ENCODE measurements at regions not wholly inside any gene's neighbourhood (a gene's known extent, or its start where the extent isn't known, plus 50 kb on each side); places are given as distances from the start of the nearest gene placed in this dataset.

GRCh38 chr4:66625480-66625879 is 919.8 kb downstream of the CENPC start:
- no peak overlapping the region for H3K4me3 ChIP-seq
- H3K9me2 ChIP-seq (ENCODE audit: insufficient read depth), result no peaks in the 10 kb centered on the region
- no peak for TF ChIP-seq EZH2 (IDR thresholded peaks at IDR 0.05; ENCODE audit: insufficient read depth, poor library complexity, severe bottlenecking)
- no peak for TF ChIP-seq EZH2phosphoT487 (IDR thresholded peaks at IDR 0.05; ENCODE audit: insufficient read depth, low read depth)
- no peak overlapping the region for H3K9ac ChIP-seq
- H3K27me3 ChIP-seq (replicated peaks; ENCODE audit: insufficient read depth), result no peaks in the 10 kb centered on the region
- no peak for DNase-seq
- WGBS, 2 experiments (ENCODE audit: low coverage in 1 of 2, low lambda C conversion rate in 2 of 2, missing lambda C conversion rate in 2 of 2), result 47 to 65% methylated on average over 5 of the region's 5 CpGs
- H3K4me2 ChIP-seq (ENCODE audit: unreplicated experiment), result no peak overlapping the region
- H3F3A ChIP-seq (ENCODE audit: insufficient read depth), result no peaks in the 10 kb centered on the region
- H3K79me2 ChIP-seq (ENCODE audit: insufficient read depth), result no peaks in the 10 kb centered on the region
- no peaks in the 10 kb centered on the region for H3K4me1 ChIP-seq (ENCODE audit: insufficient read depth)
- H4K20me1 ChIP-seq (ENCODE audit: insufficient read depth), result no peaks in the 10 kb centered on the region
- no peak overlapping the region for H3K27ac ChIP-seq
- no peak overlapping the region for H2AFZ ChIP-seq
- H3K9me3 ChIP-seq (ENCODE audit: low read depth), result no peaks in the 10 kb centered on the region
- in situ Hi-C loops (cut with MboI), result no loop called here
- H3K36me3 ChIP-seq (ENCODE audit: low read depth), result no peaks in the 10 kb centered on the region

- in situ Hi-C loops (cut with MboI), result no loop called here
- Histone ChIP-seq H4K20me1 (ENCODE audit: insufficient read depth) (no peaks in the 10 kb centered on the region), H3K9me2 (ENCODE audit: insufficient read depth) (no peaks in the 10 kb centered on the region), H3K4me1 (ENCODE audit: insufficient read depth) (no peaks in the 10 kb centered on the region), H3K27me3 (replicated peaks; ENCODE audit: insufficient read depth) (no peaks in the 10 kb centered on the region), H3F3A (ENCODE audit: insufficient read depth) (no peaks in the 10 kb centered on the region), H3K36me3 (ENCODE audit: low read depth) (no peaks in the 10 kb centered on the region), H3K27ac (no peak overlapping the region), H3K9me3 (ENCODE audit: low read depth) (no peaks in the 10 kb centered on the region), H3K79me2 (ENCODE audit: insufficient read depth) (no peaks in the 10 kb centered on the region), H2AFZ (no peak overlapping the region), H3K9ac (no peak overlapping the region), H3K4me2 (ENCODE audit: unreplicated experiment) (no peak overlapping the region), H3K4me3 (no peak overlapping the region)
- no peak for DNase-seq
- WGBS, 2 experiments (ENCODE audit: low coverage in 1 of 2, low lambda C conversion rate in 2 of 2, missing lambda C conversion rate in 2 of 2), result 24 to 27% methylated on average over 2 of the region's 2 CpGs
- no peak for TF ChIP-seq EZH2phosphoT487 (IDR thresholded peaks at IDR 0.05; ENCODE audit: insufficient read depth, low read depth)
- TF ChIP-seq EZH2 (IDR thresholded peaks at IDR 0.05; ENCODE audit: insufficient read depth, poor library complexity, severe bottlenecking), result no peak
Measured at GRCh38 chr4:66613591-66613990, 931.7 kb downstream of the CENPC start.

DNA sequence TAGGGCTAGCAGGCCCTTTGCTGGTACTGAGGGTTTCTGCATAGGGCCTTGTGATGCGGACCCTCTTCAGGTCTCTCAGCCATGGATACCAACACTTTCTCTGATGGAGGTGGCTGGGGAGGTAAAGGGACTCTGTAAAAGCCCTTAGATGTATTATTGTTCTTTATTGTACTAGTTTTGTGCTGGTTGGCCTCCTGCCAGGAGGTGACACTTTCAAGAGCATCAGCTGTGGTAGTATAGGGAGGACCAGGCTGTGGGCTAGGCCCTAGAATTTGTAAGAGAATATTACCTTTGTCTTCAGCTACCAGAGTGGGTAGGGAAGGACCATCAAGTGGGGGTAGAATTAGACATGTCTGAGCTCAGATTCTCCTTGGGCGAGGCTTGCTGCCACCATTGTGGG is 936.3 kb downstream of the CENPC start:
- Histone ChIP-seq H3K27me3 (replicated peaks; ENCODE audit: insufficient read depth) (no peaks in the 10 kb centered on the region), H2AFZ (no peak overlapping the region), H3K79me2 (ENCODE audit: insufficient read depth) (no peaks in the 10 kb centered on the region), H3F3A (ENCODE audit: insufficient read depth) (no peaks in the 10 kb centered on the region), H3K36me3 (ENCODE audit: low read depth) (no peaks in the 10 kb centered on the region), H3K4me1 (ENCODE audit: insufficient read depth) (no peaks in the 10 kb centered on the region), H3K9me3 (ENCODE audit: low read depth) (no peaks in the 10 kb centered on the region), H3K4me2 (ENCODE audit: unreplicated experiment) (no peak overlapping the region), H3K9ac (no peak overlapping the region), H3K9me2 (ENCODE audit: insufficient read depth) (no peaks in the 10 kb centered on the region), H3K27ac (no peak overlapping the region), H3K4me3 (no peak overlapping the region), H4K20me1 (ENCODE audit: insufficient read depth) (no peaks in the 10 kb centered on the region)
- in situ Hi-C loops (cut with MboI), result no loop called here
- WGBS, 2 experiments (ENCODE audit: low coverage in 1 of 2, low lambda C conversion rate in 2 of 2, missing lambda C conversion rate in 2 of 2), result 35 to 51% methylated on average over 2 of the region's 2 CpGs
- TF ChIP-seq EZH2phosphoT487 (IDR thresholded peaks at IDR 0.05; ENCODE audit: insufficient read depth, low read depth), result no peak
- TF ChIP-seq EZH2 (IDR thresholded peaks at IDR 0.05; ENCODE audit: insufficient read depth, poor library complexity, severe bottlenecking), result no peak
- DNase-seq, result no peak

DNA sequence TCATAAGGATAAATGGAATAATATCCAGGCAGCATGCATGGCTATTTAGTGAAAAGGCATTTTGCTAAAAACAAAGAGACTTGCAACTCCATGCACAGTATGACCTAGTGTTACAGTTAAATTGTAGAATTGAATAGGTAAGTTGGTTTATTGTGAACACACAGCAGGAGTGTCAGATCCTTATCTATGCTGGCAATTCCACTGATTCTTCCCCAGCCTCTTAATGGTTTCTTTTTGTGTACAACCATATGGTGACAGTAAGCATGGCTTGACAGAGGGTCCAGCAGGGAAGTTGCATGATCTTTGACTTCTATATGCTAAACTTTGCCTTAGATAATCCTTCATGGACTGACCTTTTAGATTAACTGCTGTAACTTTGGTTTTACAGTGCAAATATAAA is 936.6 kb upstream of the EPHA5 start:
- Histone ChIP-seq H3K9ac (no peak overlapping the region), H2AFZ (no peak overlapping the region), H3K4me3 (no peak overlapping the region), H3K27ac (no peak overlapping the region), H3K9me2 (ENCODE audit: insufficient read depth) (no peaks in the 10 kb centered on the region), H4K20me1 (ENCODE audit: insufficient read depth) (no peaks in the 10 kb centered on the region), H3K4me2 (ENCODE audit: unreplicated experiment) (no peak overlapping the region), H3F3A (ENCODE audit: insufficient read depth) (no peaks in the 10 kb centered on the region), H3K9me3 (ENCODE audit: low read depth) (no peaks in the 10 kb centered on the region), H3K27me3 (replicated peaks; ENCODE audit: insufficient read depth) (no peaks in the 10 kb centered on the region), H3K79me2 (ENCODE audit: insufficient read depth) (no peaks in the 10 kb centered on the region), H3K4me1 (ENCODE audit: insufficient read depth) (no peaks in the 10 kb centered on the region), H3K36me3 (ENCODE audit: low read depth) (no peaks in the 10 kb centered on the region)
- no peak for DNase-seq
- TF ChIP-seq EZH2 (IDR thresholded peaks at IDR 0.05; ENCODE audit: insufficient read depth, poor library complexity, severe bottlenecking) (no peak), EZH2phosphoT487 (IDR thresholded peaks at IDR 0.05; ENCODE audit: insufficient read depth, low read depth) (no peak)
- in situ Hi-C loops (cut with MboI), result no loop called here

- H3K9me2 ChIP-seq (ENCODE audit: insufficient read depth), result no peaks in the 10 kb centered on the region
- no peak overlapping the region for H3K4me3 ChIP-seq
- H3K36me3 ChIP-seq (ENCODE audit: low read depth), result no peaks in the 10 kb centered on the region
- no peak for TF ChIP-seq EZH2phosphoT487 (IDR thresholded peaks at IDR 0.05; ENCODE audit: insufficient read depth, low read depth)
- no peak for TF ChIP-seq EZH2 (IDR thresholded peaks at IDR 0.05; ENCODE audit: insufficient read depth, poor library complexity, severe bottlenecking)
- H3K9ac ChIP-seq, result no peak overlapping the region
- H3K79me2 ChIP-seq (ENCODE audit: insufficient read depth), result no peaks in the 10 kb centered on the region
- H3K4me2 ChIP-seq (ENCODE audit: unreplicated experiment), result no peak overlapping the region
- in situ Hi-C loops (cut with MboI), result no loop called here
- no peaks in the 10 kb centered on the region for H4K20me1 ChIP-seq (ENCODE audit: insufficient read depth)
- H3F3A ChIP-seq (ENCODE audit: insufficient read depth), result no peaks in the 10 kb centered on the region
- DNase-seq, result no peak
- H3K4me1 ChIP-seq (ENCODE audit: insufficient read depth), result no peaks in the 10 kb centered on the region
- no peaks in the 10 kb centered on the region for H3K27me3 ChIP-seq (replicated peaks; ENCODE audit: insufficient read depth)
- H3K9me3 ChIP-seq (ENCODE audit: low read depth), result no peaks in the 10 kb centered on the region
- no peak overlapping the region for H3K27ac ChIP-seq
- H2AFZ ChIP-seq, result no peak overlapping the region
Measured at GRCh38 chr4:66606215-66606614, 935.9 kb upstream of the EPHA5 start.

Data from GM23248 (cell line).